NCI-H748 treated with DMSO at 0.1 percent for 48 hours (cell line): ENCODE measurements at regions not wholly inside any gene's neighbourhood (a gene's known extent, or its start where the extent isn't known, plus 50 kb on each side); places are given as distances from the start of the nearest gene placed in this dataset.
"Not testable (repeated sequence)": the region's sequence is repeated elsewhere in the genome, so short reads cannot be mapped to it uniquely, and the experiment has no call there.

Experiments
- DNase-seq: peaks from one replicate; lab custom pipeline; 2025; lab: John Stamatoyannopoulos, UW

DNA sequence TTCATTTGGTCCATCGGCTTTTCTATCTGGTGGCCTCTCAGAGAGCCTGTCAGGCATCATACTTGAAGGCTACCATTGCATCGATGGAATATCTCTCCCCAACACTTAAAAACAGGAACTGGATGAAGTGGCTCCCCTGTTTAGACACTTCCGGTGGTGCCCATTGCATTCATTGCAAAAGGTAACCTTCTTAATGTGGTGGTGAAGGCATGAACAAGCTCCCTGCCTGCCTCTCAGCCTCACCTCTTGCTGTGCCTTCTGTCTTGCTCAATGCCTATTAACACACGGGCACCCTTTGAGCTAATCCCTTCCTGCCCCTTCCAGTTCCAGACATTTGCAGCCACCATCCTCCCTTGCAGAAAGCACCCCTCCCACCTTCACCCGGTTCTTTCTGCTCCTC lies 233.1 kb upstream of the MSX2 start:
- no peak for DNase-seq

DNA sequence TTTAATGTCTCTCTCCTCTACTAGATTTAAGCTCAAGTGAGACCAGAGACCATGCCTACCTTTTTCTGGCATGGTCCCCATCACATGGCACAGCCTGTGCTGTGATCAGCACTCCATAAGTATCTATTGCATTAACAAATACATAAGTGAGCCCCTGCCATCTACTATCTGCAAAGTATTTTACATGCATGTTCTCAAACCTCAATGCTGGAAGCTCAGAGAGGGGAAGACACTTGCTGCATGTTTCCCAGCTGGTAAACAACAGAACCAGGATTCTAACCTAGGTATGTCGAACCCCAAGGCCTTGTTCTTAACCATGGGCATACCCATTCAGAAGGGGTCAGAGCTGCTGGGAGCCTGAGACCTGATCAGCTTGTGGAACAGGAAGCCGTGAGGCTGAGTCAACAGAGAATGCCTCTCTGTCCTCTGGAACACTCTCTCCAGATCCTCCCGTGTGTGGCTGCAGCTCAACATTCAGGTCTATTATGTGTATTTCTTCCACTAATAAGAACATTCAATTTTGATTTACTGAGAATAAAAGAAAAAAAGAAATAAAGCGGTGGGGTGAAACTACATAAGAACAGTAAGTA lies 232.5 kb upstream of the MSX2 start:
- no peak for DNase-seq

DNA sequence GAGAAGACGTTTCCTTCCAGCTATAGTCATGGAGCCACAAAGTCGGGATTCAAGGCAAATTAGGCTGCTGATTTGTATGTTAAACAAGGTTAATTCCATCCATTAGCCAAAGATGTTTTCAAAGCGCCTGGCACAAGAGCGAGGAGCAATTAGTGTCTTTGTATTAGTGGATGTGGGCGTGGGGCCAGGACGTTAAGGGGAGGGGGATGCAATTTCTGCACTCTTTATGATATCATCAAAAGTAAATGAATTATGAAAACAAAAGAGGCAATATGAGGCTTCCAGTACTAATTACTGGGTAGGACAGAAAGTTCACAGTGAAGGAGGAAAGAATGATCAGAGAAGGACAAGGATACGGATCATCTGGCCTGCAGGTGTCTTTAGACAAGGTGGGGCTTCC lies 230.9 kb upstream of the MSX2 start:
- DNase-seq, result peak; percentile 95

- DNase-seq, result not testable (repeated sequence)
These were observed 226.4 kb upstream of the MSX2 start for GRCh38 chr5:174497939-174498338.

- DNase-seq, result not testable (repeated sequence)
These were observed 225.8 kb upstream of the MSX2 start for GRCh38 chr5:174498575-174498974.

- DNase-seq, result peak; percentile 45
These were observed 223.7 kb upstream of the MSX2 start for GRCh38 chr5:174500636-174501035.

GRCh38 chr5:174501461-174502069 lies 222.8 kb upstream of the MSX2 start:
- DNase-seq, result no peak

GRCh38 chr5:174503086-174503460 lies 221.3 kb upstream of the MSX2 start:
- no peak for DNase-seq

- peak; percentile 91 for DNase-seq
These were observed 220.7 kb upstream of the MSX2 start for GRCh38 chr5:174503461-174504265.

- DNase-seq, result no peak
These were observed 220.1 kb upstream of the MSX2 start for GRCh38 chr5:174504266-174504726.

DNA sequence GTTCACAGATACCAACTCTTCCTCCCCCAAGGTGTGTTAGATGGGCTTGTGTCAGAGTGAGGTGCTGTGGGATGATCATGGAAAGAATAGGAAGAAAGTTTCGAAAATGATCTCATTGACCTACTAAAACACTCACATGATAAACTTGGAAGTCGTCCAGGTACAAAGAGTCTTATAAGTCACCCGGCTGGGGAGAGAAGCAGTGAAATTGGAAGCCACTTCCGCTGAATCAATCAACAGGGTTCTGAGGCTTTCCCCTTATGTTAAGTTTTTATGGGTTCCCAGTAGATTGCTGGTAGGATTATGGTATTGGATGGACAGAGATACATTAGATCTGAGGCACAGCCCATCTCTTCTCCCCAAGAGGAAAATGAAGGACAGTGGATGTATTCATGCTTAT lies 218.8 kb upstream of the MSX2 start:
- no peak for DNase-seq

- not testable (repeated sequence) for DNase-seq
These were observed 213.5 kb upstream of the MSX2 start for GRCh38 chr5:174510782-174511453.

DNA sequence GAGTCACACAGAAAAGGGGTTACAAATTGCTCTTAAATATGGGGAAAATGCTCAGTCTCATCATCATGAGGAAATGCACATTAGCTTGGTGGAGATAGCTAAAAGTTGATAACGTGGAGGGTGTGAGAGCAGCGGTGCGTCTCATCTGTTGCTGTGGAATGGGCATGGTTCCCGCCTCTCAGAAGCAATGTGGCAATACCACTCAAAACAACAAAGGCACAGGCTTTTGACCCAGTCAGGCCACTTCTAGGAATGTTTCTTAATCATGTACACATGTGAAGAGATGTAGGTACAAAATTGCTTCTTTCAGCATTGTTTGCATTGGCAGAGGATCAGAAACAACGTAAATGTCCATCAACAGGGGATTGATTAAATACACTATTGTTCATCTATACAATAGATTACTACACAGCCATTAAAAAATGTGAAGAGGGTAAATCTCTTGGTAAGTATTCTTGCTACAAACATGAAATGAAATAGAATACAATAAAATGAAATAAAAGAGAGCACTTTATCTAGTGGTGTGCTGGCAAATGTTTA lies 212.6 kb upstream of the MSX2 start:
- DNase-seq, result peak; percentile 92

DNA sequence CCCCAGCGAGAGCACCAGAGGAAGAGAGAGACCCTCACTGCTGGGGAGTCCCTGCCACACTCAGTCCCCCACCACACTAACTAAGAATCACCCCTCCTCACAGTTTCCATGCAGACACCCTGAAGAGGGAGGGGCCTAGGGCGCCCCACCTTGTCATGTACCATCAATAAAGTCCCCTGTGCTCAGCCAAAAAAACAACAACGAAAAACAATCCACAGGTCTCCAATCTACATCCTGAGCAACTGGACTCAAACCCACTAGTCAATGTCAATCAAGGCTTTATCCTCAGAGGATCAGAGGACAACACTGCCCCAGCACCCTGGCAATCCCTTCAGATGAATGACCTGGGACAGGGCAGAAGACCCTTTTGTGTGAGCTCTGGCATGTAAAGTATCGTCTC lies 210.1 kb upstream of the MSX2 start:
- DNase-seq, result no peak

- peak; percentile 89 for DNase-seq
These were observed 209.4 kb upstream of the MSX2 start for GRCh38 chr5:174514983-174515394.

DNA sequence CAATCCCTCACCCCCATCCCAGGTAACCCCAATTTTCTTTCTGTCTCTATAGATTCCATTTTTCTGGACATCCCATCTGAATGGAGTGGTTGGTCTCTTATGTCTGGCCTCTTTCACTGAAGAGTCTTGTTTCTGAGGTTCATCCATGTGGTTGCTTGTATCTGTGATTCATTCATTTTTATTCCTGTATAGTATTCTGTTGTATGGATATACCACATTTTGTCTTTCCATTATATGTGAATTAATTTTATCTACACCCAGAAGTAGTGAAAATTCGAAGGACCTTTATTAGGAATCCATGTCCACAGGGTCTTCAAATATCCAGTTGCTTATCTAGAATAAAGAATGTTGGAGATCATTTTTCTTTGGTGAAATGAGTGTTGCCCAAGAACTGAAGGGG lies 207.6 kb upstream of the MSX2 start:
- no peak for DNase-seq

GRCh38 chr5:174518512-174518911 lies 205.9 kb upstream of the MSX2 start:
- DNase-seq, result no peak

GRCh38 chr5:174520420-174521396 lies 203.7 kb upstream of the MSX2 start:
- DNase-seq, result peak; percentile 45

- DNase-seq, result no peak
These were observed 202.9 kb upstream of the MSX2 start for GRCh38 chr5:174521449-174521848.

- no peak for DNase-seq
These were observed 201.7 kb upstream of the MSX2 start for GRCh38 chr5:174522480-174523260.
